ENCODE measurements at regions not wholly inside any gene's neighbourhood (a gene's known extent, or its start where the extent isn't known, plus 50 kb on each side); places are given as distances from the start of the nearest gene placed in this dataset.

DNA sequence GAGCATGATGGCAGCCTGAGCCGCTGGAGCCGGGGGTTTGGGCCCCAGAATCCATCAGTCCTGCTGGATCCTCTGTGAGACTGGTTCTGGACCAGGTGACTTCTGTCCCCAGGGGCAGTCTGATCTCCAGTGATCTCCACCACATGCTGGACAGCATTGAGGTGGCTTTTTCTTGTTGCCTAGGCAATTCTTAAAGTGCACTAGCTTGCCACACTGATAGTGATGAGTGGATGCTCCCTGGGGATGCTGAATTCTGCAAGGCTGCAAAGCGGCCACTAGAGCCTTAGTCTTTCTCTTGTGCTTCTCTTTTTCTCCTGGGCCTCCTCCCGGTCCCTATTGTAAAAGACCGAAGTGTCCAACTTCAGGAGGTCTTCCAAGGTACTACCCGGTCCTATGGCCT lies 70.4 kb upstream of the ATP11B start:
- no peak for TF ChIP-seq ZFX (IDR thresholded peaks at IDR 0.05)
- TF ChIP-seq, protein P1, sequence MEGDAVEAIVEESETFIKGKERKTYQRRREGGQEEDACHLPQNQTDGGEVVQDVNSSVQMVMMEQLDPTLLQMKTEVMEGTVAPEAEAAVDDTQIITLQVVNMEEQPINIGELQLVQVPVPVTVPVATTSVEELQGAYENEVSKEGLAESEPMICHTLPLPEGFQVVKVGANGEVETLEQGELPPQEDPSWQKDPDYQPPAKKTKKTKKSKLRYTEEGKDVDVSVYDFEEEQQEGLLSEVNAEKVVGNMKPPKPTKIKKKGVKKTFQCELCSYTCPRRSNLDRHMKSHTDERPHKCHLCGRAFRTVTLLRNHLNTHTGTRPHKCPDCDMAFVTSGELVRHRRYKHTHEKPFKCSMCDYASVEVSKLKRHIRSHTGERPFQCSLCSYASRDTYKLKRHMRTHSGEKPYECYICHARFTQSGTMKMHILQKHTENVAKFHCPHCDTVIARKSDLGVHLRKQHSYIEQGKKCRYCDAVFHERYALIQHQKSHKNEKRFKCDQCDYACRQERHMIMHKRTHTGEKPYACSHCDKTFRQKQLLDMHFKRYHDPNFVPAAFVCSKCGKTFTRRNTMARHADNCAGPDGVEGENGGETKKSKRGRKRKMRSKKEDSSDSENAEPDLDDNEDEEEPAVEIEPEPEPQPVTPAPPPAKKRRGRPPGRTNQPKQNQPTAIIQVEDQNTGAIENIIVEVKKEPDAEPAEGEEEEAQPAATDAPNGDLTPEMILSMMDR (conservative IDR thresholded peaks at IDR 0.05) = no peak
- H3K27ac ChIP-seq = no peak overlapping the region

- TF ChIP-seq, protein P1 (conservative IDR thresholded peaks at IDR 0.05) = no peak
- TF ChIP-seq ZFX (IDR thresholded peaks at IDR 0.05) = no peak
- no peak overlapping the region for H3K27ac ChIP-seq
Observed at GRCh38 chr3:182723596-182723995, 69.7 kb upstream of the ATP11B start.

- no peak overlapping the region for H3K27ac ChIP-seq
- TF ChIP-seq ZFX (IDR thresholded peaks at IDR 0.05) = no peak
- TF ChIP-seq, protein P1 (conservative IDR thresholded peaks at IDR 0.05) = no peak
Observed at GRCh38 chr3:182725372-182726251, 67.7 kb upstream of the ATP11B start.

GRCh38 chr3:182726258-182727142 lies 66.8 kb upstream of the ATP11B start:
- no peak overlapping the region for H3K27ac ChIP-seq
- TF ChIP-seq ZFX (IDR thresholded peaks at IDR 0.05) = no peak
- TF ChIP-seq, protein P1 (conservative IDR thresholded peaks at IDR 0.05) = no peak

DNA sequence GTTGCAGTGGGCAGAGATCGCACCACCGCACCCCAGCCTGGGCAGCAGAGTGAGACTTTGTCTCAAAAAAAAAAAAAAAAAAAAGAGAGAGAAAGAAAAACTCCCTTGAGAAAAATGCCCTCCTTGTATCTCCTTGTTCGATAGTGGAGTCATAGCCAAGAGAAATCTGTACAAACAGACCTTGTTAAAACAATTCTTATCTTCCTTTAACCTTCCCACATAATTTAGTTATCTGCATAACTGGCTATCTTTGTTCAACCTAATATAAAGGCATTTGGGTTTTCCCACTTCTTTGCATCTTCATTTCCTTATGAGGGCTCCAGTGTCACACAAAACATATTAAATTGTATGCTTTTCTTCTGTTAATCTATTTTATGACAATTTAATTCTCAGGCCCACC lies 65.1 kb upstream of the ATP11B start:
- H3K27ac ChIP-seq = no peak overlapping the region
- no peak for TF ChIP-seq ZFX (IDR thresholded peaks at IDR 0.05)
- TF ChIP-seq, protein P1 (conservative IDR thresholded peaks at IDR 0.05) = no peak

GRCh38 chr3:182729903-182730674 lies 63.2 kb upstream of the ATP11B start:
- no peak for TF ChIP-seq ZFX (IDR thresholded peaks at IDR 0.05)
- TF ChIP-seq, protein P1 (conservative IDR thresholded peaks at IDR 0.05) = no peak
- H3K27ac ChIP-seq = no peak overlapping the region

All from C4-2B (cell line).